ENCODE measurements at regions not wholly inside any gene's neighbourhood (a gene's known extent, or its start where the extent isn't known, plus 50 kb on each side); places are given as distances from the start of the nearest gene placed in this dataset.

GRCh38 chr12:47391566-47391965 lies 311.8 kb upstream of the AMIGO2 start:
- no peaks in the 10 kb centered on the region for H3K36me3 ChIP-seq (ENCODE audit: control insufficient read depth in 4 of 4, insufficient read depth in 3 of 4, low read depth in 1 of 4, low read length in 3 of 4)
- 91% methylated on average over 7 of the region's 7 CpGs for WGBS
- no peak overlapping the region for H3K27ac ChIP-seq (ENCODE audit: low read depth in 1 of 2, low read length in 2 of 2)
- TF ChIP-seq, protein P1, sequence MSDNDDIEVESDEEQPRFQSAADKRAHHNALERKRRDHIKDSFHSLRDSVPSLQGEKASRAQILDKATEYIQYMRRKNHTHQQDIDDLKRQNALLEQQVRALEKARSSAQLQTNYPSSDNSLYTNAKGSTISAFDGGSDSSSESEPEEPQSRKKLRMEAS (IDR thresholded peaks at IDR 0.05), result no peak
- TF ChIP-seq RXRA (IDR thresholded peaks at IDR 0.05), result no peak
- TF ChIP-seq GABPA (IDR thresholded peaks at IDR 0.05 in 1 of 2, conservative IDR thresholded peaks at IDR 0.05 in 1 of 2), result no peak
- TF ChIP-seq CTCF (IDR thresholded peaks at IDR 0.05; ENCODE audit: low read depth, low read length, missing input control), result no peak
- no peak for TF ChIP-seq SP1 (IDR thresholded peaks at IDR 0.05)
- TF ChIP-seq FOXA2 (IDR thresholded peaks at IDR 0.05), result no peak
- TF ChIP-seq REST (IDR thresholded peaks at IDR 0.05), result no peak
- no peak for TF ChIP-seq EGR1 (IDR thresholded peaks at IDR 0.05; ENCODE audit: low read depth in 2 of 2)
- no peak for TF ChIP-seq TAF1 (conservative IDR thresholded peaks at IDR 0.05)
- TF ChIP-seq ATF3 (IDR thresholded peaks at IDR 0.05), result no peak
- TF ChIP-seq JUND (IDR thresholded peaks at IDR 0.05), result no peak
- no peak for TF ChIP-seq FOXA1 (IDR thresholded peaks at IDR 0.05)
- TF ChIP-seq NR2F2 (IDR thresholded peaks at IDR 0.05), result no peak
- no peak for TF ChIP-seq HNF4A (conservative IDR thresholded peaks at IDR 0.05)
- TF ChIP-seq YY1 (IDR thresholded peaks at IDR 0.05), result no peak
- TF ChIP-seq HNF4G (IDR thresholded peaks at IDR 0.05), result no peak
- TF ChIP-seq, protein P2, sequence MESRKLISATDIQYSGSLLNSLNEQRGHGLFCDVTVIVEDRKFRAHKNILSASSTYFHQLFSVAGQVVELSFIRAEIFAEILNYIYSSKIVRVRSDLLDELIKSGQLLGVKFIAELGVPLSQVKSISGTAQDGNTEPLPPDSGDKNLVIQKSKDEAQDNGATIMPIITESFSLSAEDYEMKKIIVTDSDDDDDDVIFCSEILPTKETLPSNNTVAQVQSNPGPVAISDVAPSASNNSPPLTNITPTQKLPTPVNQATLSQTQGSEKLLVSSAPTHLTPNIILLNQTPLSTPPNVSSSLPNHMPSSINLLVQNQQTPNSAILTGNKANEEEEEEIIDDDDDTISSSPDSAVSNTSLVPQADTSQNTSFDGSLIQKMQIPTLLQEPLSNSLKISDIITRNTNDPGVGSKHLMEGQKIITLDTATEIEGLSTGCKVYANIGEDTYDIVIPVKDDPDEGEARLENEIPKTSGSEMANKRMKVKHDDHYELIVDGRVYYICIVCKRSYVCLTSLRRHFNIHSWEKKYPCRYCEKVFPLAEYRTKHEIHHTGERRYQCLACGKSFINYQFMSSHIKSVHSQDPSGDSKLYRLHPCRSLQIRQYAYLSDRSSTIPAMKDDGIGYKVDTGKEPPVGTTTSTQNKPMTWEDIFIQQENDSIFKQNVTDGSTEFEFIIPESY (IDR thresholded peaks at IDR 0.05), result no peak
- H3K4me3 ChIP-seq (ENCODE audit: low read depth in 1 of 3, low read length in 3 of 3), result no peak overlapping the region
- no peaks in the 10 kb centered on the region for H3K4me1 ChIP-seq (ENCODE audit: control insufficient read depth in 4 of 4, insufficient read depth in 4 of 4, low read length in 3 of 4)
- no peaks in the 10 kb centered on the region for H3K9me3 ChIP-seq (ENCODE audit: control insufficient read depth in 4 of 4, low read length in 3 of 4)
- no peak overlapping the region for H3K9ac ChIP-seq (ENCODE audit: low read depth in 1 of 2, low read length in 2 of 2)
- H3K27me3 ChIP-seq (ENCODE audit: control insufficient read depth in 4 of 4, insufficient read depth in 4 of 4, low read length in 3 of 4), result no peaks in the 10 kb centered on the region
- no peak for DNase-seq (ENCODE audit: low spot score)

DNA sequence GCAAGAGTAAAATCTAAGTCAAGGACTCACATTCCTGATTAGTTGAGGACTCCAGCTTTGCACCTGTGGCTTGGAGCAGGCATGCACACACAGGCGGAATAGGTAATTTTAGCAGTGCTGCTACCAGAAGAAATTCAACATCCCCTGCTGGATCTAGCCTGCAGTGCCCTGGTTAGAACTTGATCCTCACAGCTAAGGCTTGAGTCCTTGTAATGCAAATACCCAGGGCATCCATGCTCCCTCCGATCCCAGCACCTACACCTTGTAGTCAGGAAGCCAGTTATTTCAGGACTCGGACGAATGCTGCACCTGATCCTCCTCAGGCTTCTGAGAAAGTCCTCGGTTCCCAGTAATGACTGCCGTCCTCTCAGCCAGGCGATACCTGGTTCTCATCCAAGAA lies 309.0 kb upstream of the AMIGO2 start:
- no peak for DNase-seq (ENCODE audit: low spot score)
- H3K9ac ChIP-seq (ENCODE audit: low read depth in 1 of 2, low read length in 2 of 2), result no peak overlapping the region
- no peak overlapping the region for H3K4me3 ChIP-seq (ENCODE audit: low read depth in 1 of 3, low read length in 3 of 3)
- WGBS, result 95% methylated on average over 7 of the region's 7 CpGs
- no peaks in the 10 kb centered on the region for H3K27me3 ChIP-seq (ENCODE audit: control insufficient read depth in 4 of 4, insufficient read depth in 4 of 4, low read length in 3 of 4)
- no peak overlapping the region for H3K27ac ChIP-seq (ENCODE audit: low read depth in 1 of 2, low read length in 2 of 2)
- H3K9me3 ChIP-seq (ENCODE audit: control insufficient read depth in 4 of 4, low read length in 3 of 4), result no peaks in the 10 kb centered on the region
- H3K36me3 ChIP-seq (ENCODE audit: control insufficient read depth in 4 of 4, insufficient read depth in 3 of 4, low read depth in 1 of 4, low read length in 3 of 4), result no peaks in the 10 kb centered on the region
- TF ChIP-seq YY1 (IDR thresholded peaks at IDR 0.05) (no peak), HNF4G (IDR thresholded peaks at IDR 0.05) (no peak), RXRA (IDR thresholded peaks at IDR 0.05) (no peak), SP1 (IDR thresholded peaks at IDR 0.05) (no peak), FOXA2 (IDR thresholded peaks at IDR 0.05) (no peak), RAD21 (IDR thresholded peaks at IDR 0.05) (no peak), EGR1 (IDR thresholded peaks at IDR 0.05; ENCODE audit: low read depth in 2 of 2) (no peak), ATF3 (IDR thresholded peaks at IDR 0.05) (no peak), CTCF (IDR thresholded peaks at IDR 0.05; ENCODE audit: low read depth, low read length, missing input control) (no peak), FOXA1 (IDR thresholded peaks at IDR 0.05) (no peak), NR2F2 (IDR thresholded peaks at IDR 0.05) (no peak), TAF1 (conservative IDR thresholded peaks at IDR 0.05) (no peak)
- TF ChIP-seq, protein P1 (IDR thresholded peaks at IDR 0.05), result no peak
- TF ChIP-seq, protein P2 (IDR thresholded peaks at IDR 0.05), result no peak
- no peaks in the 10 kb centered on the region for H3K4me1 ChIP-seq (ENCODE audit: control insufficient read depth in 4 of 4, insufficient read depth in 4 of 4, low read length in 3 of 4)
